ENCODE measurements at regions not wholly inside any gene's neighbourhood (a gene's known extent, or its start where the extent isn't known, plus 50 kb on each side); places are given as distances from the start of the nearest gene placed in this dataset.
A peak's percentile ranks its signal among the peaks of the same experiment; 100 is the strongest.

- DNase-seq (ENCODE audit: low read depth in 2 of 2) = no peak
Measured at GRCh38 chr6:28732052-28732451, 191.7 kb downstream of the TRIM27 start.

GRCh38 chr6:28734443-28734959 lies 189.3 kb downstream of the TRIM27 start:
- no peak for DNase-seq (ENCODE audit: low read depth in 2 of 2)

- no peak for DNase-seq (ENCODE audit: low read depth in 2 of 2)
Measured at GRCh38 chr6:28736121-28736520, 187.7 kb downstream of the TRIM27 start.

GRCh38 chr6:28737750-28738395 lies 185.9 kb downstream of the TRIM27 start:
- no peak for DNase-seq (ENCODE audit: low read depth in 2 of 2)

- DNase-seq (ENCODE audit: low read depth in 2 of 2) = no peak
Measured at GRCh38 chr6:28738396-28738765, 185.4 kb downstream of the TRIM27 start.

- no peak for DNase-seq (ENCODE audit: low read depth in 2 of 2)
Measured at GRCh38 chr6:28741363-28741762, 182.4 kb downstream of the TRIM27 start.

- DNase-seq (ENCODE audit: low read depth in 2 of 2) = peak in 1 of 2 donors; percentile 29
Measured at GRCh38 chr6:28742668-28743270, 181.0 kb downstream of the TRIM27 start.

- no peak for DNase-seq (ENCODE audit: low read depth in 2 of 2)
Measured at GRCh38 chr6:28743271-28743789, 180.5 kb downstream of the TRIM27 start.

- DNase-seq (ENCODE audit: low read depth in 2 of 2) = no peak
Measured at GRCh38 chr6:28747083-28747630, 176.6 kb downstream of the TRIM27 start.

- peak; percentile 42 to 43 for DNase-seq (ENCODE audit: low read depth in 2 of 2)
Measured at GRCh38 chr6:28747631-28748157, 176.1 kb downstream of the TRIM27 start.

- DNase-seq (ENCODE audit: low read depth in 2 of 2) = no peak
Measured at GRCh38 chr6:28748192-28748591, 175.6 kb downstream of the TRIM27 start.

GRCh38 chr6:28750926-28751458 lies 172.8 kb downstream of the TRIM27 start:
- no peak for DNase-seq (ENCODE audit: low read depth in 2 of 2)

- no peak for DNase-seq (ENCODE audit: low read depth in 2 of 2)
Measured at GRCh38 chr6:28751514-28751913, 172.3 kb downstream of the TRIM27 start.

GRCh38 chr6:28751963-28752350 lies 171.8 kb downstream of the TRIM27 start:
- DNase-seq (ENCODE audit: low read depth in 2 of 2) = no peak

GRCh38 chr6:28757429-28758045 lies 166.2 kb downstream of the TRIM27 start:
- DNase-seq (ENCODE audit: low read depth in 2 of 2) = no peak

- peak; percentile 10 to 39 for DNase-seq (ENCODE audit: low read depth in 2 of 2)
Measured at GRCh38 chr6:28758046-28758817, 165.6 kb downstream of the TRIM27 start.

GRCh38 chr6:28758818-28759235 lies 165.0 kb downstream of the TRIM27 start:
- no peak for DNase-seq (ENCODE audit: low read depth in 2 of 2)

GRCh38 chr6:28764014-28764723 lies 159.6 kb downstream of the TRIM27 start:
- no peak for DNase-seq (ENCODE audit: low read depth in 2 of 2)

GRCh38 chr6:28764761-28765282 lies 159.0 kb downstream of the TRIM27 start:
- DNase-seq (ENCODE audit: low read depth in 2 of 2) = no peak

- no peak for DNase-seq (ENCODE audit: low read depth in 2 of 2)
Measured at GRCh38 chr6:28765978-28766351, 157.8 kb downstream of the TRIM27 start.
